WTC11 (cell line): ENCODE measurements at regions not wholly inside any gene's neighbourhood (a gene's known extent, or its start where the extent isn't known, plus 50 kb on each side); places are given as distances from the start of the nearest gene placed in this dataset.
"Not testable (repeated sequence)": the region's sequence is repeated elsewhere in the genome, so short reads cannot be mapped to it uniquely, and the experiment has no call there.

ENCODE experiments used
- ATAC-seq: fragments of 200-7000 bp; cut with Tn5 transposase; 2 replicates; pipeline ENCODE4 v1.10.0; 2021; ENCODE audit warnings: mild to moderate bottlenecking, moderate library complexity
- CTCF ChIA-PET: fragments of 300-600 bp; sonication (Branson Sonifier 250); formaldehyde crosslinking; loops from one replicate; lab custom pipeline; 2021; ENCODE audit warnings: antibody characterized with exemption; lab: Charles Lee
- POLR2A ChIA-PET: fragments of 350-600 bp; sonication (Branson Sonifier 250); formaldehyde crosslinking; loops from one replicate; lab custom pipeline; 2021; ENCODE audit warnings: antibody characterized with exemption; lab: Charles Lee
- DNase-seq: peaks from one replicate; pipeline ENCODE4 v3.0.0; 2021; ENCODE audit warnings: low spot score
- H3K27ac Mint-ChIP-seq: 2 replicates; pipeline ENCODE4 v1.8.0; 2021; ENCODE audit warnings: mixed read lengths
- H3K27me3 Mint-ChIP-seq: 2 replicates; pipeline ENCODE4 v1.8.0; 2021; ENCODE audit warnings: low read depth, mild to moderate bottlenecking, moderate library complexity, mixed read lengths
- H3K36me3 Mint-ChIP-seq: 2 replicates; pipeline ENCODE4 v1.8.0; 2021; ENCODE audit warnings: mixed read lengths
- H3K4me1 Mint-ChIP-seq: 2 replicates; pipeline ENCODE4 v1.8.0; 2022; ENCODE audit warnings: mixed read lengths
- H3K4me3 Mint-ChIP-seq: 2 replicates; pipeline ENCODE4 v1.8.0; 2021; ENCODE audit warnings: mild to moderate bottlenecking, moderate library complexity, mixed read lengths
- H3K9me3 Mint-ChIP-seq: 2 replicates; pipeline ENCODE4 v1.8.0; 2021; ENCODE audit warnings: mixed read lengths
- ATF6 ChIP-seq: sonication (generic); formaldehyde crosslinking; IDR thresholded peaks from 2 replicates; pipeline ENCODE4 v1.8.1; 2023; ENCODE audit warnings: mild to moderate bottlenecking, missing genetic modification reagents
- EMX1 ChIP-seq: fragments of 250-450 bp; sonication (Bioruptor Pico); IDR thresholded peaks from 2 replicates; pipeline ENCODE4 v1.8.0; 2021; ENCODE audit warnings: mild to moderate bottlenecking
- FOXP1 ChIP-seq: sonication (generic); formaldehyde crosslinking; IDR thresholded peaks from 2 replicates; pipeline ENCODE4 v1.8.0; 2022; ENCODE audit warnings: missing genetic modification reagents, mild to moderate bottlenecking, moderate library complexity, borderline replicate concordance
- GABPB1 ChIP-seq: sonication (generic); formaldehyde crosslinking; IDR thresholded peaks from 2 replicates; pipeline ENCODE4 v1.8.1; 2023; ENCODE audit warnings: mild to moderate bottlenecking, missing genetic modification reagents
- GRHL2 ChIP-seq: fragments of 250-450 bp; sonication (Bioruptor Pico); IDR thresholded peaks from 2 replicates; pipeline ENCODE4 v1.8.0; 2022; ENCODE audit warnings: mild to moderate bottlenecking, moderate library complexity; ENCODE audit not compliant: insufficient replicate concordance, severe bottlenecking
- HMGA2 ChIP-seq: fragments of 250-450 bp; sonication (Bioruptor Pico); IDR thresholded peaks from 2 replicates; pipeline ENCODE4 v1.4.0; 2021; ENCODE audit warnings: mild to moderate bottlenecking, moderate library complexity
- HMGXB4 ChIP-seq: sonication (generic); formaldehyde crosslinking; IDR thresholded peaks from 2 replicates; pipeline ENCODE4 v1.8.1; 2023; ENCODE audit warnings: mild to moderate bottlenecking, moderate library complexity, missing genetic modification reagents
- JAZF1 ChIP-seq: fragments of 250-450 bp; sonication (Bioruptor Pico); IDR thresholded peaks from 2 replicates; pipeline ENCODE4 v1.9.0; 2021; ENCODE audit warnings: moderate library complexity, mild to moderate bottlenecking, inconsistent platforms
- MXD4 ChIP-seq: fragments of 250-450 bp; sonication (Bioruptor Pico); IDR thresholded peaks from 2 replicates; pipeline ENCODE4 v1.8.0; 2021; ENCODE audit warnings: mild to moderate bottlenecking, moderate library complexity, borderline replicate concordance
- MYBL2 ChIP-seq: sonication (generic); formaldehyde crosslinking; IDR thresholded peaks from 2 replicates; pipeline ENCODE4 v1.8.1; 2023; ENCODE audit warnings: mild to moderate bottlenecking, moderate library complexity, missing genetic modification reagents
- NFATC4 ChIP-seq: fragments of 250-450 bp; sonication (Bioruptor Pico); IDR thresholded peaks from 2 replicates; pipeline ENCODE4 v1.9.0; 2021; ENCODE audit warnings: mild to moderate bottlenecking
- NFYB ChIP-seq: sonication (generic); formaldehyde crosslinking; conservative IDR thresholded peaks from 2 replicates; pipeline ENCODE4 v1.8.0; 2022; ENCODE audit warnings: low read depth, missing genetic modification reagents
- NR1H2 ChIP-seq: sonication (generic); formaldehyde crosslinking; IDR thresholded peaks from 2 replicates; pipeline ENCODE4 v1.9.0; 2021; ENCODE audit warnings: mild to moderate bottlenecking, moderate library complexity, missing genetic modification reagents
- PREB ChIP-seq: sonication (generic); formaldehyde crosslinking; IDR thresholded peaks from 2 replicates; pipeline ENCODE4 v1.8.1; 2022; ENCODE audit warnings: mild to moderate bottlenecking, missing genetic modification reagents, moderate library complexity, borderline replicate concordance
- SMAD4 ChIP-seq: sonication (generic); formaldehyde crosslinking; IDR thresholded peaks from 2 replicates; pipeline ENCODE4 v1.8.0; 2022; ENCODE audit warnings: mild to moderate bottlenecking, missing genetic modification reagents
- SOX15 ChIP-seq: fragments of 250-450 bp; sonication (Bioruptor Pico); IDR thresholded peaks from 2 replicates; pipeline ENCODE4 v1.9.0; 2021; ENCODE audit warnings: mild to moderate bottlenecking
- STAT6 ChIP-seq: sonication (generic); formaldehyde crosslinking; conservative IDR thresholded peaks from 2 replicates; pipeline ENCODE4 v1.8.1; 2023; ENCODE audit warnings: mild to moderate bottlenecking, low read depth, missing genetic modification reagents, moderate library complexity
- TCF7 ChIP-seq: sonication (generic); formaldehyde crosslinking; IDR thresholded peaks from 2 replicates; pipeline ENCODE4 v1.8.0; 2022; ENCODE audit warnings: mild to moderate bottlenecking, low read depth, missing genetic modification reagents, moderate library complexity
- USF2 ChIP-seq: sonication (generic); formaldehyde crosslinking; IDR thresholded peaks from 2 replicates; pipeline ENCODE4 v1.8.1; 2023; ENCODE audit warnings: mild to moderate bottlenecking, missing genetic modification reagents, moderate library complexity
- ZNF138 ChIP-seq: sonication (generic); formaldehyde crosslinking; conservative IDR thresholded peaks from 2 replicates; pipeline ENCODE4 v1.8.1; 2022; ENCODE audit warnings: mild to moderate bottlenecking, moderate library complexity, missing genetic modification reagents
- ZNF263 ChIP-seq: sonication (generic); formaldehyde crosslinking; IDR thresholded peaks from 2 replicates; pipeline ENCODE4 v1.8.1; 2022; ENCODE audit warnings: low read depth, mild to moderate bottlenecking, moderate library complexity, missing genetic modification reagents
- ZNF671 ChIP-seq: fragments of 250-450 bp; sonication (Bioruptor Pico); IDR thresholded peaks from 2 replicates; pipeline ENCODE4 v1.8.0; 2021; ENCODE audit warnings: mild to moderate bottlenecking

GRCh38 chr7:13110107-13110506 lies 422.7 kb downstream of the ARL4A start:
- no peak overlapping the region for H3K27ac Mint-ChIP-seq
- TF ChIP-seq EMX1 (no peak), FOXP1 (CRISPR knock-in tag) (no peak), ZNF138 (no peak), ZNF263 (CRISPR knock-in tag) (no peak), ATF6 (no peak), JAZF1 (CRISPR knock-in tag) (no peak), NFYB (CRISPR knock-in tag) (no peak), HMGA2 (CRISPR knock-in tag) (no peak), NR1H2 (CRISPR knock-in tag) (no peak), USF2 (no peak), GRHL2 (CRISPR knock-in tag) (no peak), SOX15 (CRISPR knock-in tag) (no peak)
- no peak overlapping the region for H3K4me3 Mint-ChIP-seq
- ATAC-seq (no peak), DNase-seq (no peak)
- no peaks in the 10 kb centered on the region for H3K27me3 Mint-ChIP-seq
- peaks cover 11% of the 10 kb centered on the region for H3K4me1 Mint-ChIP-seq
- CTCF ChIA-PET = interaction anchor here (1.9 kb wide), 1 partner anchor 424 kb away, joined by 15 read pairs; the partner anchor contains the start of gene ARL4A
- H3K36me3 Mint-ChIP-seq = no peaks in the 10 kb centered on the region
- POLR2A ChIA-PET = no interaction called here
- H3K9me3 Mint-ChIP-seq = no peaks in the 10 kb centered on the region

- ChIA-PET CTCF (no interaction called here), POLR2A (no interaction called here)
- no peak for DNase-seq
- TF ChIP-seq HMGA2 (CRISPR knock-in tag) (no peak), SMAD4 (no peak), GABPB1 (no peak), MYBL2 (CRISPR knock-in tag) (no peak)
- TF ChIP-seq, all 79 proteins: peak for 0
- H3K4me1 Mint-ChIP-seq = peaks cover 18% of the 10 kb centered on the region
- H3K27me3 Mint-ChIP-seq = no peaks in the 10 kb centered on the region
- no peaks in the 10 kb centered on the region for H3K9me3 Mint-ChIP-seq
- H3K36me3 Mint-ChIP-seq = no peaks in the 10 kb centered on the region
- no peak for ATAC-seq
- no peak overlapping the region for H3K4me3 Mint-ChIP-seq
- H3K27ac Mint-ChIP-seq = no peak overlapping the region
These were observed 423.8 kb downstream of the ARL4A start for GRCh38 chr7:13111230-13111629.

GRCh38 chr7:13114240-13114639 lies 426.8 kb downstream of the ARL4A start:
- H3K4me3 Mint-ChIP-seq, ATAC-seq, H3K27me3 Mint-ChIP-seq, H3K36me3 Mint-ChIP-seq, H3K9me3 Mint-ChIP-seq, DNase-seq, POLR2A ChIA-PET, H3K27ac Mint-ChIP-seq: not testable (repeated sequence)
- CTCF ChIA-PET = interaction anchor here (5.4 kb wide), 1 partner anchor 428 kb away, joined by 77 read pairs; the partner anchor contains the start of gene ARL4A
- H3K4me1 Mint-ChIP-seq = peaks cover 18% of the 10 kb centered on the region

- CTCF ChIA-PET = interaction anchor here (0.6 to 5.4 kb wide), 5 partner anchors 33 to 479 kb away, joined by 3 to 77 read pairs (median 3); partner anchors contain the start of gene ARL4A
- no peak overlapping the region for H3K4me3 Mint-ChIP-seq
- no peak for DNase-seq
- H3K9me3 Mint-ChIP-seq = no peaks in the 10 kb centered on the region
- peak overlapping the region; percentile 44 for H3K27ac Mint-ChIP-seq
- no peaks in the 10 kb centered on the region for H3K27me3 Mint-ChIP-seq
- peaks cover 18% of the 10 kb centered on the region for H3K4me1 Mint-ChIP-seq
- peak; percentile 87 for ATAC-seq
- no peaks in the 10 kb centered on the region for H3K36me3 Mint-ChIP-seq
- POLR2A ChIA-PET = interaction anchor here (0.6 kb wide), 1 partner anchor 241 kb away, joined by 3 read pairs; no protein-coding TSS in a partner anchor
- TF ChIP-seq MXD4 (no peak), NFATC4 (no peak), STAT6 (CRISPR knock-in tag) (no peak), TCF7 (CRISPR knock-in tag) (no peak), PREB (no peak), HMGXB4 (CRISPR knock-in tag) (no peak), ZNF138 (no peak), EMX1 (no peak), ZNF671 (CRISPR knock-in tag) (no peak)
These were observed 427.8 kb downstream of the ARL4A start for GRCh38 chr7:13115157-13115772.
